MG63 (cell line): ENCODE measurements at regions not wholly inside any gene's neighbourhood (a gene's known extent, or its start where the extent isn't known, plus 50 kb on each side); places are given as distances from the start of the nearest gene placed in this dataset.
"Not testable (repeated sequence)": the region's sequence is repeated elsewhere in the genome, so short reads cannot be mapped to it uniquely, and the experiment has no call there.

Experiments
- DNase-seq: peaks from one replicate; pipeline ENCODE4 v3.0.0-alpha.2; 2020
- H3K27me3 ChIP-seq: fragments of 250-450 bp; sonication (Bioruptor Pico); 2 replicates; pipeline ENCODE4 v1.5.1; 2020; ENCODE audit warnings: mild to moderate bottlenecking, moderate library complexity
- H3K36me3 ChIP-seq: fragments of 250-450 bp; sonication (Bioruptor Pico); 2 replicates; pipeline ENCODE4 v1.5.1; 2020; ENCODE audit warnings: mild to moderate bottlenecking, moderate library complexity
- H3K4me3 ChIP-seq: fragments of 250-450 bp; sonication (Bioruptor Pico); 2 replicates; pipeline ENCODE4 v1.5.1; 2020; ENCODE audit warnings: mild to moderate bottlenecking, moderate library complexity
- H3K9me3 ChIP-seq: fragments of 250-450 bp; sonication (Bioruptor Pico); 2 replicates; pipeline ENCODE4 v1.5.1; 2020; ENCODE audit warnings: mild to moderate bottlenecking, moderate library complexity

DNA sequence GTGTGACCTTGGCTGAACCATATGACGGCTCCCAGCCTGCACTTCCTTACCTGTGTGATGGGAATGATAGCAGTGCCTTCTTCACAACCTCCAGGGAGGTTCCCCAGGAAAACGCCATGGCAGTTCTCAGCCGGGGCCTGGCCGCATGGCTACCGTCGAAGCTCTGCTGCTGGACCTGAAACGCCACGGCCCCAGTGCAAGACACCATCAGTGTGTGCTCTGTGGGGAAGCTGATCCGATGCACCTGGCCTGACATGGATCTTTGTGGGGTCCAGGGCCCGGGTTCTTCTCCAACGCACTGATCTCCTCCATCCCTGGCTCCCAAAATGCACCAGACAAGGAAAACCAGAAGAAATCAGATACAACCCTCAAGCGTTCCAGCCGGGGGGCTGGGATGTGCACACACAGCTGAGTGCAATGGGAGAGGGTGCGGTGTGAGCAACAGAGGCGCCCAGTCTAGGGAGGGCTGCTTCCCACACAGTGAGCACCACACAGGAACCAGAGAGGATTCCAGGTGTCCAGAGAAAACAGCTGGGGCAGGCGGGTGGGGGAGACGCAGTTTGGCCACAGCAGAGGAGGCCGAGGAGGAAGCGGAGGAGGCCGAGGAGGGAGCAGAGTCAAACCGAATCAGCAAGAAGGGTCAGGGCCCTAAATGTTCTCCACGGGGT lies 54.3 kb upstream of the ZNF469 start:
- Histone ChIP-seq H3K4me3 (no peak overlapping the region), H3K36me3 (no peaks in the 10 kb centered on the region), H3K27me3 (no peaks in the 10 kb centered on the region), H3K9me3 (no peaks in the 10 kb centered on the region)
- no peak for DNase-seq

DNA sequence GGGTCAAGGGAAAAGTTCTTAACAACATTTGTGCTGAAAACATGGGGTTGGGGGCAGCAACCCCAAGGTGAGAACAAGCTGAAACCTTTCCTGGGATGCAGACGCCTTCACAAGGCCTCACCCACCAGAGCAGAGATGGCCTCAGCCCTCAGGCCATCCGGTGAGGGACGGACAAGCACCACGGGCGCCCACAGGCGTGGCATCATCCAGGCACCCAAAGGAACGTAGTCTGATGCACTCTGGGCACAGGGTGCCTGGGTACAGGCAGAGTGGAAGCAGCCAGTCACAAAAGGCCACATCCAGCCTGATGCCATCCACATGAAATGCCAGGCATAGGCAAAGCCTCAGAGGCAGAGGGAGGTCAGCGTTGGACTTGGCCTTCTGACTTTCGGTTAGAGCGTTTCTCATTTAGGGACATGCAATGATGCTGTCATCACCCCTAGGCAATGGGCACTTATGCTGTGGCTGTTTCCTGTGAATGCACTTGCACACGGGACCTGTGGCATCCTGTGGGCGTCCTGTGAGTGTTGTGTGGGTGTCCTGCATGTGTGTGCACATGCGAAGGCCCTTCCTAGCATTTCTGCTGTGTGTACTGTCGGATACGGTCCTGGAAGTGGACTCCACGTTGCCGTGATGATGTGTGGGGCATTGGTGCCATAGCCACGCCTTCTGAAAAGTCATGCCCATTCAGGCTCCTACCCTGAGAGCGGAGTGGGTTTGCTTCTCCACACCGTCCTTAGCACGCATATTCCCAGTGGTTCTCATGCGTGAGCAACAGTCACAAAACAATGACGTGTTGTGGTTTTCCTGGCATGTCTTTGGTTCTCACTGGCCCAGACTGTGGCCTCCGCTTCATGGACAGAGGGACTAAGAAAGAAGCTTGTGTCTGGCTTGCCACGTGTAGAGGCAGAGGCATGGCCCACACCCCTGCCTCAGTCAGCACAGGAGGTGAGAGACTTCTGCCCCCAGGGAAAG lies 52.7 kb upstream of the ZNF469 start:
- no peaks in the 10 kb centered on the region for H3K9me3 ChIP-seq
- DNase-seq, result no peak
- H3K36me3 ChIP-seq, result no peaks in the 10 kb centered on the region
- H3K4me3 ChIP-seq, result no peak overlapping the region
- H3K27me3 ChIP-seq, result no peaks in the 10 kb centered on the region

DNA sequence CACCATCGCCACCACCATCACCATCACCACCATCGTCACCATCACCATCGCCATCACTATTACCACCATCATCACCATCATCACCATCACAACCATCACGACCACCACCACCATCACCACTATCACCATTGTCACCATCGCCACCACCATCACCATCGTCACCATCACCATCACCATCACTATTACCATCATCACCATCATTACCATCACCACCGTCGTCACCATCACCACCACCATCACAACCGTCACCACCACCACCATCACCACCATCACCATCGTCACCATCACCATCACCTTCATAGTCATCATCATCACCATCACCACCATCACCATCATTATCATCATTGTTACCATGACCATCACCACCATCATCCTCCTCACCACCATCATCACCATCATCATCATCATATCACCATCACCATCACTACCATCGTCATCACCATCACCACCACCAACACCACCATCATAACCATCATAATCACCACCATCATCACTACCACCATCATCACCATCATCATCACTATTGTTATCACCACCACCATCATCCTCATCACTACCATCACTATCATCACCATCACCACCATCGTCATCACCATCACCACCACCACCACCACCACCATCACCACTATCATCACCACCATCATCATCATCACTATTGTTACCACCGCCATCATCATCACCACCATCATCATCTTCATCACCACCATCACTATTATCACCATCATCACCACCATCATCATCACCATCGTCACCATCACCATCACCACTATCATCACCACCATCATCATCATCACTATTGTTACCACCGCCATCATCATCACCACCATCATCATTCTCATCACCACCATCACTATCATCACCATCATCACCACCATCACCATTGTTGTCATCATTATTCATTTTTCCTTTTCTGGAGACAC lies 51.5 kb upstream of the ZNF469 start:
- DNase-seq, result no peak
- Histone ChIP-seq H3K9me3 (no peaks in the 10 kb centered on the region), H3K27me3 (no peaks in the 10 kb centered on the region), H3K36me3 (no peaks in the 10 kb centered on the region), H3K4me3 (no peak overlapping the region)

DNA sequence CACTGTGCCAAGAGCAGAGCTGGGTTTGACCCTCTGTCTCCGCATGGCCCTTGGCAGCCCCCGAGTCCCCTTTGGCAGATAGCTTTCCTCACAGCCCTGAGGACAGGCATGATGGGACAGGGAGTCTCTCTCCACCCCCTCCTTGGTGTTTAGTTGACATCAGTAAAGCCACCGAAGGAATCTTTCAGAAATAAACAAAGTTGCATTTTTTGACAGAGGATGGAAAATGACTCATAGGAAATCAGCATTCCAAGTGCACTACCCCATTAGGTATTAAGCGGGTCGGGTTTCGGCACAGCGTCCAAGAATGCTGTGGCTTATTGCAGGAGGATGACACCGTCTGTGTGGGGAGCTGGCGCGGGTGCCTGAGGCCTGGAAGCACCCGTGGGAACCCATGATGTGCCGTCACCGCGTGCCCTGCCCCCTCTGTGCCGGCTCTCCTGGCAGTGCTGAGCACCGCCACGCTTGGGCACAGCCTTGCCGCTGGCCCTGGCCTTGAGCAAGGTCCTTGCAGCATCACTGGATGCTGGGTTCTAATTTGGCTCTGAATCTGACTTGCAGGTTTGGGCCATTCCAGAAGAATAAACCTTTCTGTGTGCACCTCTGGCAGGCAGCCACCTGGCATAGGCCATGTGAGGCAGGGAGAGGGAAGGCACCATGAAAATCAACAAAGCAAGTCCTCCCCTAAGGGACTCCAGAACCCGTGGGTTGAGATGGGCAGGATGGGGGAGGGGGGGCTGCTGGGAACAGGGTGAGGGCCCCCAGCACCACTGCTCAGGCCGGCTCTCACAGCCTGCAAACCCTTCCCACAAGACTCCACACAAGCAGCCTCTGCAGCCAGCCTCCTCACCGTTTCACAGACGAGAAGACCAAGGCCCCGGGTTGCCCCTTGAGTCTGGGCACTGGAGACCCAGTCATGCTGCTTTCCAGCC lies 50.5 kb upstream of the ZNF469 start:
- Histone ChIP-seq H3K9me3 (no peaks in the 10 kb centered on the region), H3K36me3 (no peaks in the 10 kb centered on the region), H3K27me3 (no peaks in the 10 kb centered on the region), H3K4me3 (no peak overlapping the region)
- peak; percentile 98 for DNase-seq

DNA sequence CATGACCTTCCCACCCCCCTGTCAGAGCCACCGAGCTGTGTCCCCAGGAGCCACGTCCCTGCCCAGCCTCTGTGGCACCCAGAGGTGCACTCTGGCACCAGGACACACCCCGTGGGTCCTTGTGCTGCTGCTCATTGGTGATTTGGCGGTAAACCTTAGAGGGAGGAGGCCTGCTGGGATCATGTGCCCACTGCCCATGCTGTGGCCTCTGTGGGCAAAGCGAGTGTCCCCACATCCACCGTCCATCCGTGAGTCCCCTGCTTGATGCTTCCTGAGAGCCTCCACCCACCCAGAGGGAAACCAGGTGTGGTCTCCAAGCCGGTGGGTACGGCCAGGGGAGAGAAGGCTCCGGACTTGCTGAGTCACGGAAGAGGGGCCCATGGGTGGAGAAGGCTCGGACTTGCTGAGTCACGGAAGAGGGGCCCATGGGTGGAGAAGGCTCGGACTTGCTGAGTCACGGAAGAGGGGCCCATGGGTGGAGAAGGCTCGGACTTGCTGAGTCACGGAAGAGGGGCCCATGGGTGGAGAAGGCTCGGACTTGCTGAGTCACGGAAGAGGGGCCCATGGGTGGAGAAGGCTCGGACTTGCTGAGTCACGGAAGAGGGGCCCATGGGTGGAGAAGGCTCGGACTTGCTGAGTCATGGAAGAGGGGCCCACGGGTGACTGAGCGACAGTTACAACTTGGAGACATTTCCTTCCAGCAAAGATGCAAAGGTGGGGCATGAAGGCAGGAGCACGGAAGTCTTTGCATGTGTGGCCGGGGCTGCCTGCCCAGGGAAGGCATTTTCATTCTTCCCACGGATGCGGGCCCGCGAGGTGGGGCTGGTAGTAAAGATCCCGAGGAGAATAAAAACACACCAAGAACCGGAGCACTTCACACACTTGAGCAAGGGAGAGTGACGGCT lies 49.6 kb upstream of the ZNF469 start:
- H3K27me3 ChIP-seq, H3K36me3 ChIP-seq, H3K9me3 ChIP-seq, H3K4me3 ChIP-seq: not testable (repeated sequence)
- peak; percentile 60 for DNase-seq
